Large intestine (tissue), 3 donors: ENCODE measurements at regions not wholly inside any gene's neighbourhood (a gene's known extent, or its start where the extent isn't known, plus 50 kb on each side); places are given as distances from the start of the nearest gene placed in this dataset.

Source experiments
- DNase-seq, 2 donors: peaks; one replicate each; pipeline versions ENCODE4 v3.0.0 to v3.0.0-alpha.2; 2013
- H3K27ac ChIP-seq: one replicate; pipeline ENCODE4 v1.5.1; 2013; ENCODE audit warnings: low read length
- H3K27me3 ChIP-seq: 2 replicates; pipeline ENCODE4 v1.6.1; 2013; ENCODE audit warnings: low read length; ENCODE audit not compliant: control insufficient read depth, insufficient read depth
- H3K36me3 ChIP-seq: 2 replicates; pipeline ENCODE4 v1.6.1; 2013; ENCODE audit warnings: low read length; ENCODE audit not compliant: control insufficient read depth, insufficient read depth
- H3K4me1 ChIP-seq: one replicate; pipeline ENCODE4 v1.6.1; 2013; ENCODE audit warnings: low read length; ENCODE audit not compliant: control insufficient read depth, insufficient read depth
- H3K4me3 ChIP-seq: one replicate; pipeline ENCODE4 v1.5.1; 2013; ENCODE audit warnings: low read length
- H3K9me3 ChIP-seq: one replicate; pipeline ENCODE4 v1.6.1; 2013; ENCODE audit warnings: mild to moderate bottlenecking, low read depth, low read length, moderate library complexity; ENCODE audit not compliant: control insufficient read depth
- WGBS: methylation state at CpG from one replicate; pipeline ENCODE4 v1.1.5; 2013; ENCODE audit warnings: low lambda C conversion rate; ENCODE audit not compliant: insufficient coverage; 5-methylcytosine and 5-hydroxymethylcytosine counted together

GRCh38 chr16:52896478-52897164 is 156.1 kb downstream of the CHD9NB start:
- no peak for DNase-seq
- no peaks in the 10 kb centered on the region for H3K4me1 ChIP-seq
- no peaks in the 10 kb centered on the region for H3K27me3 ChIP-seq
- H3K27ac ChIP-seq, result no peak overlapping the region
- WGBS, result 83% methylated on average over 3 of the region's 5 CpGs
- H3K9me3 ChIP-seq, result no peaks in the 10 kb centered on the region
- no peaks in the 10 kb centered on the region for H3K36me3 ChIP-seq
- no peak overlapping the region for H3K4me3 ChIP-seq

GRCh38 chr16:52874042-52874441 is 178.7 kb downstream of the CHD9NB start:
- no CpG with 5 or more reads among the region's 3 CpGs for WGBS
- Histone ChIP-seq H3K9me3 (no peaks in the 10 kb centered on the region), H3K4me1 (no peaks in the 10 kb centered on the region), H3K27me3 (no peaks in the 10 kb centered on the region), H3K4me3 (no peak overlapping the region), H3K27ac (no peak overlapping the region), H3K36me3 (no peaks in the 10 kb centered on the region)
- DNase-seq, result no peak

GRCh38 chr16:52872731-52873130 is 180.0 kb downstream of the CHD9NB start:
- Histone ChIP-seq H3K27me3 (no peaks in the 10 kb centered on the region), H3K36me3 (no peaks in the 10 kb centered on the region), H3K9me3 (no peaks in the 10 kb centered on the region), H3K4me1 (no peaks in the 10 kb centered on the region), H3K4me3 (no peak overlapping the region), H3K27ac (no peak overlapping the region)
- 43% methylated on average over 1 of the region's 7 CpGs for WGBS
- no peak for DNase-seq

- Histone ChIP-seq H3K27me3 (no peaks in the 10 kb centered on the region), H3K4me1 (no peaks in the 10 kb centered on the region), H3K9me3 (no peaks in the 10 kb centered on the region), H3K4me3 (no peak overlapping the region), H3K36me3 (no peaks in the 10 kb centered on the region), H3K27ac (no peak overlapping the region)
- DNase-seq, result no peak
Observed at GRCh38 chr16:52871481-52871880, 181.2 kb downstream of the CHD9NB start.

- Histone ChIP-seq H3K27ac (no peak overlapping the region), H3K4me1 (no peaks in the 10 kb centered on the region), H3K4me3 (no peak overlapping the region), H3K27me3 (no peaks in the 10 kb centered on the region), H3K36me3 (no peaks in the 10 kb centered on the region), H3K9me3 (no peaks in the 10 kb centered on the region)
- WGBS, result no CpG with 5 or more reads among the region's 1 CpG
- no peak for DNase-seq
Observed at GRCh38 chr16:52869243-52869642, 183.5 kb downstream of the CHD9NB start.

GRCh38 chr16:52863000-52863399 is 189.7 kb downstream of the CHD9NB start:
- Histone ChIP-seq H3K36me3 (no peaks in the 10 kb centered on the region), H3K9me3 (no peaks in the 10 kb centered on the region), H3K4me3 (no peak overlapping the region), H3K27me3 (no peaks in the 10 kb centered on the region), H3K4me1 (no peaks in the 10 kb centered on the region), H3K27ac (no peak overlapping the region)
- no peak for DNase-seq
- no CpG with 5 or more reads among the region's 4 CpGs for WGBS

- Histone ChIP-seq H3K4me3 (no peak overlapping the region), H3K27ac (no peak overlapping the region), H3K27me3 (no peaks in the 10 kb centered on the region), H3K4me1 (no peaks in the 10 kb centered on the region), H3K36me3 (no peaks in the 10 kb centered on the region), H3K9me3 (no peaks in the 10 kb centered on the region)
- peak; percentile 9 to 21 for DNase-seq
- WGBS, result 20% methylated on average over 1 of the region's 7 CpGs
Observed at GRCh38 chr16:52861614-52862022, 191.1 kb downstream of the CHD9NB start.

GRCh38 chr16:52855463-52855862 is 197.2 kb downstream of the CHD9NB start:
- H3K27ac ChIP-seq, result no peak overlapping the region
- H3K27me3 ChIP-seq, result no peaks in the 10 kb centered on the region
- no peaks in the 10 kb centered on the region for H3K4me1 ChIP-seq
- no peaks in the 10 kb centered on the region for H3K36me3 ChIP-seq
- no peak overlapping the region for H3K4me3 ChIP-seq
- no peak for DNase-seq
- no peaks in the 10 kb centered on the region for H3K9me3 ChIP-seq

GRCh38 chr16:52852978-52853377 is 199.7 kb downstream of the CHD9NB start:
- no peaks in the 10 kb centered on the region for H3K9me3 ChIP-seq
- no peaks in the 10 kb centered on the region for H3K36me3 ChIP-seq
- H3K27ac ChIP-seq, result no peak overlapping the region
- H3K4me3 ChIP-seq, result no peak overlapping the region
- H3K27me3 ChIP-seq, result no peaks in the 10 kb centered on the region
- no peaks in the 10 kb centered on the region for H3K4me1 ChIP-seq
- DNase-seq, result no peak
- WGBS, result no CpG with 5 or more reads among the region's 5 CpGs

- WGBS, result 57% methylated on average over 1 of the region's 1 CpG
- no peaks in the 10 kb centered on the region for H3K36me3 ChIP-seq
- no peak for DNase-seq
- H3K4me3 ChIP-seq, result no peak overlapping the region
- no peaks in the 10 kb centered on the region for H3K4me1 ChIP-seq
- no peaks in the 10 kb centered on the region for H3K27me3 ChIP-seq
- no peaks in the 10 kb centered on the region for H3K9me3 ChIP-seq
- H3K27ac ChIP-seq, result no peak overlapping the region
Observed at GRCh38 chr16:52851211-52851740, 201.4 kb downstream of the CHD9NB start.

GRCh38 chr16:52843381-52843780 is 209.3 kb downstream of the CHD9NB start:
- Histone ChIP-seq H3K9me3 (no peaks in the 10 kb centered on the region), H3K4me3 (no peak overlapping the region), H3K4me1 (no peaks in the 10 kb centered on the region), H3K36me3 (no peaks in the 10 kb centered on the region), H3K27me3 (no peaks in the 10 kb centered on the region), H3K27ac (no peak overlapping the region)
- no peak for DNase-seq
